ENCODE measurements at regions not wholly inside any gene's neighbourhood (a gene's known extent, or its start where the extent isn't known, plus 50 kb on each side); places are given as distances from the start of the nearest gene placed in this dataset.
"Not testable (repeated sequence)": the region's sequence is repeated elsewhere in the genome, so short reads cannot be mapped to it uniquely, and the experiment has no call there.

GRCh38 chr12:53867216-53868012 is 71.2 kb upstream of the HOXC13 start:
- H3K36me3 Mint-ChIP-seq, result no peaks in the 10 kb centered on the region
- no peak overlapping the region for H3K4me3 Mint-ChIP-seq
- H3K27ac Mint-ChIP-seq, result no peak overlapping the region
- no peaks in the 10 kb centered on the region for H3K9me3 Mint-ChIP-seq
- H3K27me3 Mint-ChIP-seq, result peaks cover 30 to 45% (median 41%) of the 10 kb centered on the region in 3 donors
- peaks cover 0 to 2% (median 0%) of the 10 kb centered on the region in 3 donors for H3K4me1 Mint-ChIP-seq
- DNase-seq (no peak), ATAC-seq (ENCODE audit: low read depth in 2 of 2) (no peak)

DNA sequence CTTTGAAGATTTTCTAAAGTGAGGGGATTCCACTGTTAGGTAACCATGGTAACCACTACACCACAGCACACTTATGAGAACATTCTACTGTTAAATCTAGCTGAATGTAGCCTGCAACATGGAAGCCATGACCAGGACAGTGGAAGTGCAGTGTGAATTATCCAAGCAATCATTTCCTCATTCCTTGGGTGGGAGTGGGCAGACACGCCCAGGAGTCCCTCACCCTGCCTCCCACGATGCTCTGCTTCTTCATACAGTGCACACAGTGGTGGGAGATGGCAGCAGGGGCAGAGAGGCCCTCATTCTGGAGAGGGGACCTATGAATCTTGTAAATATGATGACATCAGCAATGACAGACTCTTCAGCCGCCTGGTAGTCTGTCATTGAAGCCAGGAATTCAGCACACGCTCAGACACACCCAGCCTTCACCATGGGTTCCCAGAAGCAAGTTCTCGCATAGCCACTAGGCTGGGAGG is 70.1 kb upstream of the HOXC13 start:
- H3K27ac Mint-ChIP-seq, result no peak overlapping the region
- ATAC-seq (ENCODE audit: low read depth in 2 of 2) (no peak), DNase-seq (no peak)
- H3K4me1 Mint-ChIP-seq, result peaks cover 0 to 2% (median 0%) of the 10 kb centered on the region in 3 donors
- H3K9me3 Mint-ChIP-seq, result no peaks in the 10 kb centered on the region
- H3K27me3 Mint-ChIP-seq, result peaks cover 38 to 56% (median 52%) of the 10 kb centered on the region in 3 donors
- H3K36me3 Mint-ChIP-seq, result no peaks in the 10 kb centered on the region
- no peak overlapping the region for H3K4me3 Mint-ChIP-seq

DNA sequence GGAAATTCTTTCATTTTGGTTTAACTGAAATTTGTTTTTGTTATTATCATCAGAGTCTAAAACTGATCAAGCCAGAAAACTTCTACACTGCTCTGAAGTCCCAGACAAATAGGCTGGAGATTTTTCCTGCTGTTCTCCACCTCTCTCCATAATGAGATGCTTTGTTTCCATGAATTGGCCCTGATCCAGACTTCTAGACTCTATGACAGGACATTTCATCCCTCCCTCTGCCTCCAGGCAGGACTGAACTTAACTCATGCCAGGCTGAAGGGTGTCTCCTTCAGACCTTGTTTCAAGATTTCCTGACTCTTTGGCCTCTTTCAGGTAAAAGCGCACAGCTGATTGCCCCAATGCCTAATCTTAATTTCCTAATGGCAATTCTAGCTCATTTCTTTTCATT is 69.1 kb upstream of the HOXC13 start:
- Mint-ChIP-seq H3K27ac (no peak overlapping the region), H3K4me3 (no peak overlapping the region), H3K27me3 (peaks cover 43 to 59% (median 58%) of the 10 kb centered on the region in 3 donors), H3K36me3 (no peaks in the 10 kb centered on the region), H3K4me1 (peaks cover 0 to 2% (median 0%) of the 10 kb centered on the region in 3 donors), H3K9me3 (peaks cover 0 to 4% (median 0%) of the 10 kb centered on the region in 7 donors)
- ATAC-seq (ENCODE audit: low read depth in 2 of 2) (no peak), DNase-seq (no peak)

DNA sequence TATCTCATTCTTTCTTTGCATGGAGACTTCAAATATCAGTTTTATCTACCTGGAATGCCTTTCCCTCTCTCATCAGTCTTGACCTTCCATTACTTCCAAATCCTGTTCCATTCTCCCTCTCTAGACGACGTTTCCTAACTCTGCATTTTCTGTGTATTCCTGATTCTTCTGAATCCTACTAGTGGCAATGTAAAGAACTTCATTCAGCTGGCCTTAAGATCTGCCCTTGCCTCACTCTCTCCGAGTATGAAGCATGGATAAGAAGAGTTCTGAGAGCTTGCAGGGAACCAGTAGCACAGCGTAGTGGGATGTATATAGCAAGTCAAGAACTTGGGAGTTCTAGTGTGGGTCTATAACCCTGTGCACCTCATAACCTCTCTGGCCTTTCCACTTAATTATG is 68.5 kb upstream of the HOXC13 start:
- DNase-seq, result no peak
- Mint-ChIP-seq H3K4me1 (peaks cover 0 to 2% (median 0%) of the 10 kb centered on the region in 3 donors), H3K27ac (no peak overlapping the region), H3K36me3 (no peaks in the 10 kb centered on the region), H3K9me3 (peaks cover 0 to 9% (median 0%) of the 10 kb centered on the region in 7 donors), H3K27me3 (peaks cover 43 to 63% (median 59%) of the 10 kb centered on the region in 3 donors), H3K4me3 (no peak overlapping the region)
- ATAC-seq (ENCODE audit: low read depth in 2 of 2), result no peak

DNA sequence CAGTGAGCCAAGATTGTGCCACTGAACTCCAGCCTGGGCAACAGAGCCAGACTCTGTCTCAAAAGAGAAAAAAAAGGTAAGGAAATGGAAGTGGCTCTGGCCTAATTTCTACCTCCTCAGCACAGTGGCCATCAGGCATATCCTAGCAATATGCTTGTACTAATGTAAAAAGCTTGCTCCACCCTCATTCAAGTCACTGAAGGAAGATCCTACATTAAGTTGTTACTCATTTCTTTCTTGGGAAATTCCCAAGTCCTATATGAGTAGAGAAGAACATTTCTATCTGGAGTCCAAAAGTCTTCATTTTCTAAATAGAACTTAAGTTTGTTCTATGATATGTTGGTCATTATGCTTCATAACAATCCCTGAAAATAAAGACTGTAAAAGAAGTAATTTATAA is 67.3 kb upstream of the HOXC13 start:
- H3K36me3 Mint-ChIP-seq, result no peaks in the 10 kb centered on the region
- peaks cover 0 to 2% (median 0%) of the 10 kb centered on the region in 3 donors for H3K4me1 Mint-ChIP-seq
- H3K27ac Mint-ChIP-seq, result no peak overlapping the region
- H3K4me3 Mint-ChIP-seq, result no peak overlapping the region
- DNase-seq (no peak), ATAC-seq (ENCODE audit: low read depth in 2 of 2) (no peak)
- H3K27me3 Mint-ChIP-seq, result peaks cover 48 to 65% (median 59%) of the 10 kb centered on the region in 3 donors
- H3K9me3 Mint-ChIP-seq, result peaks cover 0 to 9% (median 0%) of the 10 kb centered on the region in 7 donors

- Mint-ChIP-seq H3K4me3 (no peak overlapping the region), H3K9me3 (peaks cover 0 to 9% (median 3%) of the 10 kb centered on the region in 7 donors), H3K27me3 (peaks cover 48 to 70% (median 59%) of the 10 kb centered on the region in 3 donors), H3K4me1 (no peaks in the 10 kb centered on the region), H3K27ac (no peak overlapping the region), H3K36me3 (no peaks in the 10 kb centered on the region)
- no peak for ATAC-seq (ENCODE audit: low read depth in 2 of 2)
- DNase-seq, result no peak
These were observed 66.3 kb upstream of the HOXC13 start for GRCh38 chr12:53872367-53872766.

- Mint-ChIP-seq H3K27me3 (peaks cover 28 to 72% (median 37%) of the 10 kb centered on the region in 3 donors), H3K9me3 (peaks cover 0 to 28% (median 10%) of the 10 kb centered on the region in 7 donors)
- not testable (repeated sequence) for H3K4me3 Mint-ChIP-seq; H3K4me1 Mint-ChIP-seq; H3K27ac Mint-ChIP-seq; DNase-seq; H3K36me3 Mint-ChIP-seq; ATAC-seq (ENCODE audit: low read depth in 2 of 2)
These were observed 60.7 kb upstream of the HOXC13 start for GRCh38 chr12:53877961-53878360.

DNA sequence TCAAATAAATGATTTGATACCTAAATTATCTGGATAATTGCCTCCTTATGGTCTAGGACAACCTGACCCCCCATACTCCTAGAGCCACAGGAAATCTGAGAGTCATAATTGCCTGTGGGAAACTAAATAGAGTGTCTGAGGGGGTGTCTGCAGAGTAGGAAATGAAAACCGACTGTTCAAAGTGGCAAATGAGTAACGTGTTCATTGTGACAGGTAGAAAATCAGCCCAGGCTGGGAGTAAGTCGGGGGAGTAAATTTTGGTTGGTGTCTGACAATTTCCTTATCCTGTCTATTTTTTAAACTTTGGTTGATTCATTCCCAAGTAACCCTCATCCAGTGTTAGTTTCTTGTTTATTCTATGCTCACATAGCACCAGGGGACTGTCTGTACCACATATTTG is 51.6 kb upstream of the HOXC13 start:
- Mint-ChIP-seq H3K4me3 (no peak overlapping the region), H3K27ac (no peak overlapping the region), H3K4me1 (no peaks in the 10 kb centered on the region), H3K36me3 (no peaks in the 10 kb centered on the region), H3K9me3 (peaks cover 0 to 3% (median 0%) of the 10 kb centered on the region in 7 donors), H3K27me3 (peaks cover 45 to 95% (median 68%) of the 10 kb centered on the region in 3 donors)
- ATAC-seq (ENCODE audit: low read depth in 2 of 2), result no peak
- DNase-seq, result no peak

- Mint-ChIP-seq H3K27ac (no peak overlapping the region), H3K4me3 (no peak overlapping the region), H3K27me3 (peaks cover 48 to 95% (median 66%) of the 10 kb centered on the region in 3 donors), H3K9me3 (no peaks in the 10 kb centered on the region), H3K4me1 (no peaks in the 10 kb centered on the region), H3K36me3 (no peaks in the 10 kb centered on the region)
- DNase-seq, result no peak
- ATAC-seq (ENCODE audit: low read depth in 2 of 2), result no peak
These were observed 50.8 kb upstream of the HOXC13 start for GRCh38 chr12:53887881-53888280.
